ENCODE measurements at regions not wholly inside any gene's neighbourhood (a gene's known extent, or its start where the extent isn't known, plus 50 kb on each side); places are given as distances from the start of the nearest gene placed in this dataset.

GRCh38 chr15:35698331-35698730 lies 152.4 kb upstream of the DPH6 start:
- TF ChIP-seq, protein P1, sequence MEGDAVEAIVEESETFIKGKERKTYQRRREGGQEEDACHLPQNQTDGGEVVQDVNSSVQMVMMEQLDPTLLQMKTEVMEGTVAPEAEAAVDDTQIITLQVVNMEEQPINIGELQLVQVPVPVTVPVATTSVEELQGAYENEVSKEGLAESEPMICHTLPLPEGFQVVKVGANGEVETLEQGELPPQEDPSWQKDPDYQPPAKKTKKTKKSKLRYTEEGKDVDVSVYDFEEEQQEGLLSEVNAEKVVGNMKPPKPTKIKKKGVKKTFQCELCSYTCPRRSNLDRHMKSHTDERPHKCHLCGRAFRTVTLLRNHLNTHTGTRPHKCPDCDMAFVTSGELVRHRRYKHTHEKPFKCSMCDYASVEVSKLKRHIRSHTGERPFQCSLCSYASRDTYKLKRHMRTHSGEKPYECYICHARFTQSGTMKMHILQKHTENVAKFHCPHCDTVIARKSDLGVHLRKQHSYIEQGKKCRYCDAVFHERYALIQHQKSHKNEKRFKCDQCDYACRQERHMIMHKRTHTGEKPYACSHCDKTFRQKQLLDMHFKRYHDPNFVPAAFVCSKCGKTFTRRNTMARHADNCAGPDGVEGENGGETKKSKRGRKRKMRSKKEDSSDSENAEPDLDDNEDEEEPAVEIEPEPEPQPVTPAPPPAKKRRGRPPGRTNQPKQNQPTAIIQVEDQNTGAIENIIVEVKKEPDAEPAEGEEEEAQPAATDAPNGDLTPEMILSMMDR (IDR thresholded peaks at IDR 0.05), result no peak
- TF ChIP-seq EZH2 (IDR thresholded peaks at IDR 0.05; ENCODE audit: borderline replicate concordance, insufficient read depth, low read depth, low read length, poor library complexity, severe bottlenecking), result no peak
